ENCODE measurements at regions not wholly inside any gene's neighbourhood (a gene's known extent, or its start where the extent isn't known, plus 50 kb on each side); places are given as distances from the start of the nearest gene placed in this dataset.
"Not testable (repeated sequence)": the region's sequence is repeated elsewhere in the genome, so short reads cannot be mapped to it uniquely, and the experiment has no call there.

DNA sequence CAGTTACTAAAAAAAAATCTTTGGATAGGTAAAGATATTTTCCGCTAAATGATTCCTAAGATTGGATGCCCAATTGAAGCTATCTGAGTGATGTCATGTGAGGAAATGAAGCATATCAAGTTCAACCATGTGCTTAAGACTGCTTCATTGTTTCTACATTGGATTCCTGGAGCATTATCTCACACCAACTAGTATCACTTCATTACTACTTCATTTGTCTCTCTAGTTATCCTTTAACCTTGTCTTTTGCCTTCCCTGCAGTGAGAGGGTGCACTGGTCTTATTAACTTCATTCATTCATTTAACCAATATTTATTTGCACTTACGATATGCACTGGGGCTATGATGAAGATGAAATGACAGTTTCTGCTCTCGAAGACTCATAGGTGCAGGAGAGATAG, 198.1 kb downstream of the SLC38A4 start (continued):
- TF ChIP-seq RXRA (IDR thresholded peaks at IDR 0.05; ENCODE audit: borderline replicate concordance, low read depth): no peak

DNA sequence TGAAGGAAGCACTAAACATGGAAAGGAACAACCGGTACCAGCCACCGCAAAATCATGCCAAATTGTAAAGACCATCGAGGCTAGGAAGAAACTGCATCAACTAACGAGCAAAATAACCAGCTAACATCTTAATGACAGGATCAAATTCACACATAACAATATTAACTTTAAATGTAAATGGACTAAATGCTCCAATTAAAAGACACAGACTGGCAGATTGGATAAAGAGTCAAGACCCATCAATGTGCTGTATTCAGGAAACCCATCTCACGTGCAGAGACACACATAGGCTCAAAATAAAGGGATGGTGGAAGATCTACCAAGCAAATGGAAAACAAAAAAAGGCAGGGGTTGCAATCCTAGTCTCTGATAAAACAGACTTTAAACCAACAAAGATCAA, 206.3 kb downstream of the SLC38A4 start:
- 56% methylated on average over 5 of the region's 5 CpGs for WGBS (ENCODE audit: low lambda C conversion rate)
- H3K4me3 ChIP-seq (ENCODE audit: low read depth in 2 of 2, low read length in 1 of 2); CTCF ChIA-PET: not testable (repeated sequence)

GRCh38 chr12:46617737-46618136, 208.1 kb downstream of the SLC38A4 start:
- H3K4me1 ChIP-seq (ENCODE audit: control insufficient read depth in 1 of 2, insufficient read depth in 2 of 2, low read depth in 1 of 2, low read length in 1 of 2); POLR2A ChIA-PET; H2AFZ ChIP-seq (ENCODE audit: low read depth); CTCF ChIA-PET; H3K27ac ChIP-seq (ENCODE audit: low read depth in 2 of 2, low read length in 1 of 2); H3K9me3 ChIP-seq; H3K9me2 ChIP-seq; H3F3A ChIP-seq (replicated peaks; ENCODE audit: insufficient read depth); H3K4me3 ChIP-seq (ENCODE audit: low read depth in 2 of 2, low read length in 1 of 2); DNase-seq; H4K20me1 ChIP-seq (ENCODE audit: insufficient read depth); H3K79me2 ChIP-seq (ENCODE audit: insufficient read depth); H3K27me3 ChIP-seq (ENCODE audit: insufficient read depth); H3K4me2 ChIP-seq; H3K9ac ChIP-seq; H3K36me3 ChIP-seq (replicated peaks in 1 of 2; ENCODE audit: control insufficient read depth in 1 of 2, insufficient read depth in 2 of 2, low read length in 1 of 2): not testable (repeated sequence)
- 57% methylated on average over 7 of the region's 11 CpGs for WGBS (ENCODE audit: low lambda C conversion rate)

More for the DNA sequence above, 206.3 kb downstream of the SLC38A4 start:
- H3K27ac ChIP-seq (ENCODE audit: low read depth in 2 of 2, low read length in 1 of 2); H3K9me3 ChIP-seq; H3K36me3 ChIP-seq (replicated peaks in 1 of 2; ENCODE audit: control insufficient read depth in 1 of 2, insufficient read depth in 2 of 2, low read length in 1 of 2); DNase-seq; H3K9ac ChIP-seq; H3K4me1 ChIP-seq (ENCODE audit: control insufficient read depth in 1 of 2, insufficient read depth in 2 of 2, low read depth in 1 of 2, low read length in 1 of 2); H3K4me2 ChIP-seq; H4K20me1 ChIP-seq (ENCODE audit: insufficient read depth); POLR2A ChIA-PET; H3K9me2 ChIP-seq; H2AFZ ChIP-seq (ENCODE audit: low read depth); H3K27me3 ChIP-seq (ENCODE audit: insufficient read depth); H3F3A ChIP-seq (replicated peaks; ENCODE audit: insufficient read depth); H3K79me2 ChIP-seq (ENCODE audit: insufficient read depth): not testable (repeated sequence)

DNA sequence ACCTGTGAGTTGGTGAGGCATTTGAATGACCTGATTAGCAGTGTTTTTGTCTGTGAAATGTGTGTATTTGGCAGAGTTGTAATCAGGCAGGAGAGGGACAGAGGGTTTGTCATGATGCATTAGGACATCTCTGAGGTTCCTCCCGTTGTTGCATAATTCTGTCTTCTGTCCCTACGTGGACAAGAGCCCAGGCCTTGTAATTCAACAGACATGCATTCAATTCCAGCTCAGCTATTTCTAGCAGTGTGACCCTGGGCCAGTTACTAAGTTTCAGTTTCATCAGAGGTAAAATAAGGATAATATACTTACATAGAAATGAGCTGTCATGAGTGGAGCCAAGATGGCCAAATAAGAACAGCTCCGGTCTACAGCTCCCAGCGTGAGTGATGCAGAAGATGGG, 208.6 kb downstream of the SLC38A4 start:
- DNase-seq: no peak
- Histone ChIP-seq H3K4me1 (ENCODE audit: control insufficient read depth in 1 of 2, insufficient read depth in 2 of 2, low read depth in 1 of 2, low read length in 1 of 2) (no peaks in the 10 kb centered on the region), H3K9me3 (no peaks in the 10 kb centered on the region), H3K36me3 (replicated peaks in 1 of 2; ENCODE audit: control insufficient read depth in 1 of 2, insufficient read depth in 2 of 2, low read length in 1 of 2) (no peaks in the 10 kb centered on the region), H2AFZ (ENCODE audit: low read depth) (no peak overlapping the region), H4K20me1 (ENCODE audit: insufficient read depth) (no peaks in the 10 kb centered on the region), H3K79me2 (ENCODE audit: insufficient read depth) (no peaks in the 10 kb centered on the region), H3K27me3 (ENCODE audit: insufficient read depth) (no peaks in the 10 kb centered on the region), H3K9ac (no peak overlapping the region), H3K4me3 (ENCODE audit: low read depth in 2 of 2, low read length in 1 of 2) (no peak overlapping the region), H3K9me2 (no peaks in the 10 kb centered on the region), H3K4me2 (no peak overlapping the region), H3K27ac (ENCODE audit: low read depth in 2 of 2, low read length in 1 of 2) (no peak overlapping the region), H3F3A (replicated peaks; ENCODE audit: insufficient read depth) (no peaks in the 10 kb centered on the region)
- WGBS (ENCODE audit: low lambda C conversion rate): 51% methylated on average over 4 of the region's 4 CpGs
- POLR2A ChIA-PET: no interaction called here
- CTCF ChIA-PET: no interaction called here
- TF ChIP-seq ELF1 (IDR thresholded peaks at IDR 0.05): no peak
- no peak for TF ChIP-seq MAX (IDR thresholded peaks at IDR 0.05; ENCODE audit: low read depth)
- TF ChIP-seq IRF3 (IDR thresholded peaks at IDR 0.05; ENCODE audit: low read depth, low read length): no peak
- no peak for TF ChIP-seq YY1 (IDR thresholded peaks at IDR 0.05; ENCODE audit: low read depth)
- no peak for TF ChIP-seq RCOR1 (IDR thresholded peaks at IDR 0.05; ENCODE audit: low read length)
- TF ChIP-seq, protein P1, sequence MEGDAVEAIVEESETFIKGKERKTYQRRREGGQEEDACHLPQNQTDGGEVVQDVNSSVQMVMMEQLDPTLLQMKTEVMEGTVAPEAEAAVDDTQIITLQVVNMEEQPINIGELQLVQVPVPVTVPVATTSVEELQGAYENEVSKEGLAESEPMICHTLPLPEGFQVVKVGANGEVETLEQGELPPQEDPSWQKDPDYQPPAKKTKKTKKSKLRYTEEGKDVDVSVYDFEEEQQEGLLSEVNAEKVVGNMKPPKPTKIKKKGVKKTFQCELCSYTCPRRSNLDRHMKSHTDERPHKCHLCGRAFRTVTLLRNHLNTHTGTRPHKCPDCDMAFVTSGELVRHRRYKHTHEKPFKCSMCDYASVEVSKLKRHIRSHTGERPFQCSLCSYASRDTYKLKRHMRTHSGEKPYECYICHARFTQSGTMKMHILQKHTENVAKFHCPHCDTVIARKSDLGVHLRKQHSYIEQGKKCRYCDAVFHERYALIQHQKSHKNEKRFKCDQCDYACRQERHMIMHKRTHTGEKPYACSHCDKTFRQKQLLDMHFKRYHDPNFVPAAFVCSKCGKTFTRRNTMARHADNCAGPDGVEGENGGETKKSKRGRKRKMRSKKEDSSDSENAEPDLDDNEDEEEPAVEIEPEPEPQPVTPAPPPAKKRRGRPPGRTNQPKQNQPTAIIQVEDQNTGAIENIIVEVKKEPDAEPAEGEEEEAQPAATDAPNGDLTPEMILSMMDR (IDR thresholded peaks at IDR 0.05): no peak
- TF ChIP-seq PBX3 (IDR thresholded peaks at IDR 0.05): no peak
- TF ChIP-seq FOXJ3 (CRISPR knock-in tag; IDR thresholded peaks at IDR 0.05): no peak
- TF ChIP-seq CHD2 (IDR thresholded peaks at IDR 0.05; ENCODE audit: low read length, partially characterized antibody): no peak
- no peak for TF ChIP-seq RFX5 (IDR thresholded peaks at IDR 0.05; ENCODE audit: low read length)
- TF ChIP-seq ZBTB33 (IDR thresholded peaks at IDR 0.05; ENCODE audit: borderline replicate concordance, low read depth): no peak
- no peak for TF ChIP-seq MEF2A (IDR thresholded peaks at IDR 0.05; ENCODE audit: borderline replicate concordance, low read depth)
- no peak for TF ChIP-seq TCF12 (IDR thresholded peaks at IDR 0.05)
- no peak for TF ChIP-seq USF1 (IDR thresholded peaks at IDR 0.05; ENCODE audit: borderline replicate concordance, low read depth)
